ENCODE measurements at regions not wholly inside any gene's neighbourhood (a gene's known extent, or its start where the extent isn't known, plus 50 kb on each side); places are given as distances from the start of the nearest gene placed in this dataset.

- H3K4me1 ChIP-seq, result peaks cover 0 to 2% (median 0%) of the 10 kb centered on the region in 10 experiments; a peak in 6 of 20 replicates
- no peak overlapping the region for H3K4me2 ChIP-seq
- no peak for TF ChIP-seq Cebpa-rat (IDR thresholded peaks at IDR 0.05)
- H3K27me3 ChIP-seq, result no peaks in the 10 kb centered on the region
- H3K9me3 ChIP-seq (replicated peaks in 1 of 11), result 0 out of 22 replicates have a peak, but pooled peaks cover 0 to 4% (median 0%) of the 10 kb centered on the region in 11 experiments
- H3K4me3 ChIP-seq, result no peak overlapping the region
- no peaks in the 10 kb centered on the region for H4K20me1 ChIP-seq
- H3K9ac ChIP-seq, result no peak overlapping the region
- no peaks in the 10 kb centered on the region for H3K36me3 ChIP-seq
- H3K27ac ChIP-seq, result no peak overlapping the region
Observed at GRCh38 chr5:26828294-26828693, 210.1 kb downstream of the CDH9 start.

- Histone ChIP-seq H3K9ac (no peak overlapping the region), H3K4me1 (no peaks in the 10 kb centered on the region), H3K4me2 (no peak overlapping the region), H3K27me3 (no peaks in the 10 kb centered on the region), H4K20me1 (no peaks in the 10 kb centered on the region), H3K27ac (no peak overlapping the region), H3K9me3 (replicated peaks in 1 of 11) (peaks cover 0 to 5% (median 0%) of the 10 kb centered on the region in 11 experiments; a peak in 2 of 22 replicates), H3K4me3 (no peak overlapping the region), H3K36me3 (no peaks in the 10 kb centered on the region)
- TF ChIP-seq Cebpa-rat (IDR thresholded peaks at IDR 0.05), result no peak
Observed at GRCh38 chr5:26813235-26813634, 225.2 kb downstream of the CDH9 start.

- Histone ChIP-seq H3K36me3 (no peaks in the 10 kb centered on the region), H3K4me3 (no peak overlapping the region), H3K4me1 (no peaks in the 10 kb centered on the region), H3K9me3 (replicated peaks in 1 of 11) (peaks cover 0 to 5% (median 0%) of the 10 kb centered on the region in 11 experiments; a peak in 2 of 22 replicates), H4K20me1 (no peaks in the 10 kb centered on the region), H3K27me3 (no peaks in the 10 kb centered on the region), H3K4me2 (no peak overlapping the region), H3K9ac (no peak overlapping the region), H3K27ac (no peak overlapping the region)
- no peak for TF ChIP-seq Cebpa-rat (IDR thresholded peaks at IDR 0.05)
Observed at GRCh38 chr5:26812714-26813113, 225.7 kb downstream of the CDH9 start.

- TF ChIP-seq Cebpa-rat (IDR thresholded peaks at IDR 0.05), result no peak
- Histone ChIP-seq H4K20me1 (no peaks in the 10 kb centered on the region), H3K4me2 (no peak overlapping the region), H3K4me3 (no peak overlapping the region), H3K4me1 (no peaks in the 10 kb centered on the region), H3K36me3 (no peaks in the 10 kb centered on the region), H3K27ac (no peak overlapping the region), H3K9ac (no peak overlapping the region), H3K27me3 (no peaks in the 10 kb centered on the region), H3K9me3 (replicated peaks in 1 of 11) (peaks cover 0 to 4% (median 0%) of the 10 kb centered on the region in 11 experiments; a peak in 1 of 22 replicates)
Observed at GRCh38 chr5:26807231-26808199, 230.9 kb downstream of the CDH9 start.

GRCh38 chr5:26805076-26805475 lies 233.3 kb downstream of the CDH9 start:
- Histone ChIP-seq H3K27me3 (no peaks in the 10 kb centered on the region), H3K4me2 (no peak overlapping the region), H3K4me3 (no peak overlapping the region), H3K4me1 (no peaks in the 10 kb centered on the region), H3K9ac (no peak overlapping the region), H3K27ac (no peak overlapping the region), H3K9me3 (replicated peaks in 1 of 11) (peaks cover 0 to 4% (median 0%) of the 10 kb centered on the region in 11 experiments; a peak in 1 of 22 replicates), H3K36me3 (no peaks in the 10 kb centered on the region), H4K20me1 (no peaks in the 10 kb centered on the region)
- no peak for TF ChIP-seq Cebpa-rat (IDR thresholded peaks at IDR 0.05)

GRCh38 chr5:26802944-26803343 lies 235.4 kb downstream of the CDH9 start:
- Histone ChIP-seq H3K4me2 (no peak overlapping the region), H3K36me3 (no peaks in the 10 kb centered on the region), H3K9me3 (replicated peaks in 1 of 11) (0 out of 22 replicates have a peak, but pooled peaks cover 0 to 4% (median 0%) of the 10 kb centered on the region in 11 experiments), H3K27ac (no peak overlapping the region), H3K4me1 (no peaks in the 10 kb centered on the region), H4K20me1 (no peaks in the 10 kb centered on the region), H3K27me3 (no peaks in the 10 kb centered on the region), H3K9ac (no peak overlapping the region), H3K4me3 (no peak overlapping the region)
- TF ChIP-seq Cebpa-rat (IDR thresholded peaks at IDR 0.05), result no peak

- Histone ChIP-seq H3K4me2 (no peak overlapping the region), H3K27me3 (no peaks in the 10 kb centered on the region), H3K9me3 (replicated peaks in 1 of 11) (no peaks in the 10 kb centered on the region), H3K9ac (no peak overlapping the region), H3K36me3 (no peaks in the 10 kb centered on the region), H3K4me1 (no peaks in the 10 kb centered on the region), H3K27ac (no peak overlapping the region), H4K20me1 (no peaks in the 10 kb centered on the region), H3K4me3 (no peak overlapping the region)
- no peak for TF ChIP-seq Cebpa-rat (IDR thresholded peaks at IDR 0.05)
Observed at GRCh38 chr5:26791433-26791832, 247.0 kb downstream of the CDH9 start.

GRCh38 chr5:26791021-26791420 lies 247.4 kb downstream of the CDH9 start:
- Histone ChIP-seq H3K36me3 (no peaks in the 10 kb centered on the region), H3K27me3 (no peaks in the 10 kb centered on the region), H3K9ac (no peak overlapping the region), H3K4me3 (no peak overlapping the region), H3K9me3 (replicated peaks in 1 of 11) (no peaks in the 10 kb centered on the region), H4K20me1 (no peaks in the 10 kb centered on the region), H3K4me1 (no peaks in the 10 kb centered on the region), H3K4me2 (no peak overlapping the region), H3K27ac (no peak overlapping the region)
- TF ChIP-seq Cebpa-rat (IDR thresholded peaks at IDR 0.05), result no peak

- TF ChIP-seq Cebpa-rat (IDR thresholded peaks at IDR 0.05), result no peak
Observed at GRCh38 chr5:26763215-26763614, 275.2 kb downstream of the CDH9 start.

More at GRCh38 chr5:26763215-26763614, 275.2 kb downstream of the CDH9 start:
- H3K9me3 ChIP-seq (replicated peaks in 1 of 11), result no peaks in the 10 kb centered on the region
- no peaks in the 10 kb centered on the region for H3K36me3 ChIP-seq
- no peaks in the 10 kb centered on the region for H3K27me3 ChIP-seq
- H4K20me1 ChIP-seq, result no peaks in the 10 kb centered on the region
- H3K9ac ChIP-seq, result no peak overlapping the region
- H3K4me2 ChIP-seq, result peak overlapping the region in 1 of 11 experiments; percentile 27; a peak in 1 of 22 replicates
- no peak overlapping the region for H3K27ac ChIP-seq
- peaks cover 0 to 13% (median 0%) of the 10 kb centered on the region in 10 experiments; a peak in 5 of 20 replicates for H3K4me1 ChIP-seq
- H3K4me3 ChIP-seq, result no peak overlapping the region

Data from BLaER1 treated with 17β-estradiol and CSF1 and Interleukin-3, amounts not matched to agents 10 nM and 100 nM (cell line).